ENCODE measurements at regions not wholly inside any gene's neighbourhood (a gene's known extent, or its start where the extent isn't known, plus 50 kb on each side); places are given as distances from the start of the nearest gene placed in this dataset.

- no peak for TF ChIP-seq Cebpa-rat (IDR thresholded peaks at IDR 0.05)
- Histone ChIP-seq H3K4me3 (no peak overlapping the region), H3K27ac (no peak overlapping the region), H3K27me3 (no peaks in the 10 kb centered on the region), H4K20me1 (no peaks in the 10 kb centered on the region), H3K36me3 (no peaks in the 10 kb centered on the region), H3K9me3 (replicated peaks in 1 of 11) (peaks cover 0 to 9% (median 3%) of the 10 kb centered on the region in 11 experiments; a peak in 8 of 22 replicates), H3K4me1 (peaks cover 0 to 19% (median 0%) of the 10 kb centered on the region in 10 experiments; a peak in 6 of 20 replicates), H3K9ac (no peak overlapping the region), H3K4me2 (no peak overlapping the region)
Measured at GRCh38 chr4:38591617-38592337, 72.2 kb upstream of the KLF3 start.

GRCh38 chr4:38598489-38598888 is 65.5 kb upstream of the KLF3 start:
- TF ChIP-seq Cebpa-rat (IDR thresholded peaks at IDR 0.05): no peak
- peaks cover 6 to 35% (median 11%) of the 10 kb centered on the region in 10 experiments; a peak in 18 of 20 replicates for H3K4me1 ChIP-seq
- H3K4me3 ChIP-seq: no peak overlapping the region
- no peak overlapping the region for H3K4me2 ChIP-seq
- H3K27ac ChIP-seq: no peak overlapping the region
- H3K9ac ChIP-seq: no peak overlapping the region
- no peaks in the 10 kb centered on the region for H4K20me1 ChIP-seq
- H3K36me3 ChIP-seq: no peaks in the 10 kb centered on the region
- no peaks in the 10 kb centered on the region for H3K27me3 ChIP-seq
- H3K9me3 ChIP-seq (replicated peaks in 1 of 11): peaks cover 0 to 7% (median 0%) of the 10 kb centered on the region in 11 experiments; a peak in 1 of 22 replicates

GRCh38 chr4:38600575-38600974 is 63.4 kb upstream of the KLF3 start:
- H3K9ac ChIP-seq: no peak overlapping the region
- peaks cover 0 to 7% (median 0%) of the 10 kb centered on the region in 11 experiments; a peak in 1 of 22 replicates for H3K9me3 ChIP-seq (replicated peaks in 1 of 11)

GRCh38 chr4:38601244-38601915 is 62.6 kb upstream of the KLF3 start:
- H3K4me2 ChIP-seq: peak overlapping the region; percentile 4 to 75 (median 55); a peak in 17 of 22 replicates

More at GRCh38 chr4:38600575-38600974, 63.4 kb upstream of the KLF3 start:
- Histone ChIP-seq H4K20me1 (no peaks in the 10 kb centered on the region), H3K4me3 (no peak overlapping the region), H3K36me3 (no peaks in the 10 kb centered on the region), H3K27ac (no peak overlapping the region), H3K4me1 (peaks cover 6 to 47% (median 11%) of the 10 kb centered on the region in 10 experiments; a peak in 18 of 20 replicates), H3K27me3 (no peaks in the 10 kb centered on the region), H3K4me2 (peak overlapping the region in 6 of 11 experiments; percentile 15 to 75 (median 60); a peak in 10 of 22 replicates)
- no peak for TF ChIP-seq Cebpa-rat (IDR thresholded peaks at IDR 0.05)

GRCh38 chr4:38601916-38602291 is 62.1 kb upstream of the KLF3 start:
- Histone ChIP-seq H3K9me3 (replicated peaks in 1 of 11) (peaks cover 0 to 7% (median 0%) of the 10 kb centered on the region in 11 experiments; a peak in 1 of 22 replicates), H3K4me1 (peaks cover 6 to 41% (median 11%) of the 10 kb centered on the region in 10 experiments; a peak in 18 of 20 replicates), H3K4me2 (peak overlapping the region in 4 of 11 experiments; percentile 64 to 75 (median 66); a peak in 4 of 22 replicates)

More at GRCh38 chr4:38601244-38601915, 62.6 kb upstream of the KLF3 start:
- Histone ChIP-seq H4K20me1 (no peaks in the 10 kb centered on the region), H3K4me3 (no peak overlapping the region), H3K9me3 (replicated peaks in 1 of 11) (peaks cover 0 to 7% (median 0%) of the 10 kb centered on the region in 11 experiments; a peak in 1 of 22 replicates), H3K36me3 (no peaks in the 10 kb centered on the region), H3K9ac (no peak overlapping the region; a peak in 1 of 22 replicates), H3K27me3 (no peaks in the 10 kb centered on the region), H3K4me1 (peaks cover 6 to 46% (median 11%) of the 10 kb centered on the region in 10 experiments; a peak in 18 of 20 replicates), H3K27ac (no peak overlapping the region)
- peak in 9 of 11 experiments; percentile 46 to 86 (median 78); a peak in 17 of 22 replicates for TF ChIP-seq Cebpa-rat (IDR thresholded peaks at IDR 0.05)

GRCh38 chr4:38603652-38604051 is 60.3 kb upstream of the KLF3 start:
- H3K4me1 ChIP-seq: peaks cover 6 to 41% (median 11%) of the 10 kb centered on the region in 10 experiments; a peak in 18 of 20 replicates

More at GRCh38 chr4:38601916-38602291, 62.1 kb upstream of the KLF3 start:
- Histone ChIP-seq H3K9ac (no peak overlapping the region), H3K27me3 (no peaks in the 10 kb centered on the region), H4K20me1 (no peaks in the 10 kb centered on the region), H3K36me3 (no peaks in the 10 kb centered on the region), H3K4me3 (no peak overlapping the region), H3K27ac (no peak overlapping the region)
- no peak for TF ChIP-seq Cebpa-rat (IDR thresholded peaks at IDR 0.05)

DNA sequence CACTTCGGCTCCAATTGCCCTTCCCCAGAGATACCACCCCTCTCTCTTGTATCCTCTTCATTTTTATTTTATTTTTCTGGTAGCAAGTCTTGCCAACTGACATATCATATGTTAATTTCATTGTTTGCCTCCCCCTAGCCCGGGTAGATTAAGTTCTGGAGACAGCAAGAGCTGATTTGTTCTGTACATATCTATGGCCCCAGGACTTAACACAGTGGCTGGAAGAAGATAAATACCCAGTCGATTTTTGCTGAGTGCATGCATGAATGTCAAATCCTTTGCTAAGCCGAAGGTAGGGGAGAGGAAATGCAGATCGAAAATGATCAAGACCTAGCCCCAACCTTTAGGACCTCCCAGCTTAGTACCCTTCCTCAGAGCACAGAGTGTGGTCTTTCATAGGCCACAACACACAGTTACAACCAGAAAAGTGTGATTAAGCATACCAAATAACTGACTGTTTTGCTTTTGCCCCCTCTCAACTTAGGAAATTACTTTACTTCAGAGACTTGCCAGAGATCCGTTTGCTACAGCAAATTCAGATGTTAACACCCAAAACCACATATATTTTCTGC is 58.7 kb upstream of the KLF3 start:
- TF ChIP-seq Cebpa-rat (IDR thresholded peaks at IDR 0.05): no peak
- Histone ChIP-seq H3K27ac (no peak overlapping the region), H4K20me1 (no peaks in the 10 kb centered on the region)

More at GRCh38 chr4:38603652-38604051, 60.3 kb upstream of the KLF3 start:
- Histone ChIP-seq H3K27me3 (no peaks in the 10 kb centered on the region), H3K4me2 (peak overlapping the region in 3 of 11 experiments; percentile 0 to 35 (median 33); a peak in 5 of 22 replicates), H3K4me3 (no peak overlapping the region), H4K20me1 (no peaks in the 10 kb centered on the region), H3K27ac (no peak overlapping the region), H3K36me3 (no peaks in the 10 kb centered on the region), H3K9me3 (replicated peaks in 1 of 11) (peaks cover 0 to 7% (median 0%) of the 10 kb centered on the region in 11 experiments; a peak in 1 of 22 replicates), H3K9ac (no peak overlapping the region)
- TF ChIP-seq Cebpa-rat (IDR thresholded peaks at IDR 0.05): no peak

DNA sequence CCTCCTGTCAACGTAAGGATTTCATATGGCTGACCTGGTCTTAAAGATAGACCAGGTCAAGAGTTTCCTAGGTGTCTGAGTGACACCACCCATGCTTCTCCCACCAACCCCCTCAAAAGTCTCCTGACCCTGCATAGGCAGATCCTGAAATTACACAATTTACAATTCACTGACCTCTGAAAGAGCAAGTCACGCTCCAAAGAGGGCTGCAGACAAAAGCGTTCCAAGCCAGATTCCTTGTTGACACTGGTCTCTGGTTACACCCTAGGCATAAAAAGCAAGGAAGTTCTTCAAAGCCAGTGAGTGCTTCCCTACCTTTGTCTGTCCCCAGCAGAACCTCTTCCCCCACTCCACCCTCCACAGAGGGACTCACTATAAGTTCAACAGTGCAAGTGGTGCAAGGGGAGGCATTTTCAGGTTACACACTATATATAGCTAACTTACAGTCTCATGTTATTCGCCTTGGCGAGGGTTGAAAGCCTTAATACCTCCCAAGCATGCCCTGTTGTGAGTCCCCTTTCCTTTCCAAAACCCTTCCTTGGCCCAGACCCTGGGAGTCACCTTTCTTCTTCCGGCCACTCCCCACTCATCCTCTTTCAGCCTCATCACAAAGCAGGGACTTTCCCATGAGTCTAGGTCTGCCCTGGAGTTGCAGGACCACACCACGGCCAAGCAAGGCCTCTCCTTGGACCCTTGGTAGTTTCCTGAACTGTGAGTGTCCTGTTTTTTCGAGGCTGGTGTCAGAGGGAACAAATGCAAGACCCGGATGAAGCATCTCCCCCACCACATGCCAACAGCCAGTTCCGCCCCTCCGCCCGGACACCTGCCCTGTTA is 58.0 kb upstream of the KLF3 start:
- H3K4me3 ChIP-seq: no peak overlapping the region
- no peak overlapping the region for H3K4me2 ChIP-seq
- H3K36me3 ChIP-seq: no peaks in the 10 kb centered on the region
- no peak overlapping the region for H3K9ac ChIP-seq
- H3K27ac ChIP-seq: no peak overlapping the region
- H4K20me1 ChIP-seq: no peaks in the 10 kb centered on the region
- H3K27me3 ChIP-seq: no peaks in the 10 kb centered on the region
- H3K9me3 ChIP-seq (replicated peaks in 1 of 11): no peaks in the 10 kb centered on the region
- peaks cover 4 to 45% (median 14%) of the 10 kb centered on the region in 10 experiments; a peak in 18 of 20 replicates for H3K4me1 ChIP-seq
- TF ChIP-seq Cebpa-rat (IDR thresholded peaks at IDR 0.05): no peak

More for the DNA sequence above, 58.7 kb upstream of the KLF3 start:
- Histone ChIP-seq H3K4me1 (peaks cover 6 to 45% (median 18%) of the 10 kb centered on the region in 10 experiments; a peak in 18 of 20 replicates), H3K9me3 (replicated peaks in 1 of 11) (peaks cover 0 to 3% (median 0%) of the 10 kb centered on the region in 11 experiments; a peak in 1 of 22 replicates), H3K9ac (no peak overlapping the region), H3K4me3 (no peak overlapping the region), H3K27me3 (no peaks in the 10 kb centered on the region), H3K4me2 (no peak overlapping the region), H3K36me3 (no peaks in the 10 kb centered on the region)
